ENCODE measurements at regions not wholly inside any gene's neighbourhood (a gene's known extent, or its start where the extent isn't known, plus 50 kb on each side); places are given as distances from the start of the nearest gene placed in this dataset.

- peaks cover 2% of the 10 kb centered on the region for H3K36me3 Mint-ChIP-seq (ENCODE audit: low read depth)
- DNase-seq (no peak), ATAC-seq (no peak)
- peaks cover 6% of the 10 kb centered on the region for H3K27me3 Mint-ChIP-seq
- no peaks in the 10 kb centered on the region for H3K4me1 Mint-ChIP-seq
- H3K4me3 Mint-ChIP-seq: no peak overlapping the region
- H3K9me3 ChIP-seq (ENCODE audit: control insufficient read depth, low read length, poor library complexity, severe bottlenecking): no peaks in the 10 kb centered on the region
- H3K27ac Mint-ChIP-seq: no peak overlapping the region
Measured at GRCh38 chr3:141669434-141669833, 68.7 kb upstream of the RNF7 start.

DNA sequence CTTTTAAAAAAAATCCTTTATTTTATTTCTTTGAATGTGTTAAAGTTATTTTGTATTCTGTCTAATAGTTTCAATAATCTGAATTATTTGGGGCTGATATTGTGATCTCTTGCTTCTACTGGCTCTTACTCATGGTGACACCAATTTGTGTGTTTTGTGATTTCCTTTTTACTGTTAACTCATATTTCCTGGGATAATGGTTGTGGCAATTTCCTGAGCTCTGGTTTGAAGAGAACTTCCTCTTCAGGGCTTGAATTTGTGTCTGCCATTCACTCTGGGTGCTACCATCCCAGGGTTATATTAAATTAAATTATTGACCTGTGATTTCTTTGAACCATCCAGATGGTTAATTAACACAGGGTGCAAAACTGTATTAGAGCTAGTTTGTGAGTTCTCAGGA is 60.4 kb upstream of the RNF7 start:
- Mint-ChIP-seq H3K4me1 (peaks cover 9% of the 10 kb centered on the region), H3K27ac (no peak overlapping the region), H3K36me3 (ENCODE audit: low read depth) (no peaks in the 10 kb centered on the region), H3K27me3 (no peaks in the 10 kb centered on the region), H3K4me3 (no peak overlapping the region)
- no peaks in the 10 kb centered on the region for H3K9me3 ChIP-seq (ENCODE audit: control insufficient read depth, low read length, poor library complexity, severe bottlenecking)
- DNase-seq (no peak), ATAC-seq (no peak)

DNA sequence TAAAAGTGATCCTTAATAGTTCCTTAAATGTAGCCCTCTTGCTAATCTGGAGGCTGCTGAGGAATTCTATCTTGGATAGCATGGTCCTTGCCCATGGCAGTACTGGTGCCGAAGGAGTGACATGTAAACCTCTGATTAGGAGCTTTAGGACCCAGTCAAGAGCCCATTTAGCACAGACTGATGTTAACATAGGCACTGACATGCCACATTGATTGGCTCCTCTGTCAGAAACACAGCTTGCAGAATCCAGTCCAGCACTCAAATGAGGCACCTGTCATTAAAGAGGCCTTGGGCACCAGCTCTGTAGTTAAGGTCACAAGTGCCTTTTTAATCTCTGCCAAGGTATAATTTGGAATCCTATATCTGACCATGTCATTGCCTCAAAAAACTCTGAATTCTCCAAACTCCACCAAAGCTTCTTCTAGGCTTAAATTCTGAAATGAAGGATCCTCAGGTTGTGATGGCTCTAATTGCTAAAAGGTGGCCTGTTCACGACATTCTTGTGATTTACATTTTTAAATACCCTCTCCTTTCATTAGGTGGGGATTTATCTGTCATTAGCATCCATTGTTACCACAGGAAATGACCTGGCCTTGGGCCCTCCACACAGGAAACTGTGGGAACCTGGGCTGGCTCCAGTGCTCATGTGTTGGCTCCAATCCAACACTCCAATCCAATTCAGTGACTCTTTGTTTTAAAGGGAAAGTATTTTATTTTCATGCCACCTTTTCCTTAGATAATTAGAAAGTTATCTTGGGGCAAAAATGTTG is 57.3 kb upstream of the RNF7 start:
- peaks cover 9% of the 10 kb centered on the region for H3K4me1 Mint-ChIP-seq
- DNase-seq (no peak), ATAC-seq (no peak)
- no peak overlapping the region for H3K27ac Mint-ChIP-seq
- no peak overlapping the region for H3K4me3 Mint-ChIP-seq
- H3K27me3 Mint-ChIP-seq: no peaks in the 10 kb centered on the region
- no peaks in the 10 kb centered on the region for H3K36me3 Mint-ChIP-seq (ENCODE audit: low read depth)
- no peaks in the 10 kb centered on the region for H3K9me3 ChIP-seq (ENCODE audit: control insufficient read depth, low read length, poor library complexity, severe bottlenecking)

GRCh38 chr3:141681390-141681780 is 56.7 kb upstream of the RNF7 start:
- Mint-ChIP-seq H3K4me3 (no peak overlapping the region), H3K4me1 (peaks cover 13% of the 10 kb centered on the region)

DNA sequence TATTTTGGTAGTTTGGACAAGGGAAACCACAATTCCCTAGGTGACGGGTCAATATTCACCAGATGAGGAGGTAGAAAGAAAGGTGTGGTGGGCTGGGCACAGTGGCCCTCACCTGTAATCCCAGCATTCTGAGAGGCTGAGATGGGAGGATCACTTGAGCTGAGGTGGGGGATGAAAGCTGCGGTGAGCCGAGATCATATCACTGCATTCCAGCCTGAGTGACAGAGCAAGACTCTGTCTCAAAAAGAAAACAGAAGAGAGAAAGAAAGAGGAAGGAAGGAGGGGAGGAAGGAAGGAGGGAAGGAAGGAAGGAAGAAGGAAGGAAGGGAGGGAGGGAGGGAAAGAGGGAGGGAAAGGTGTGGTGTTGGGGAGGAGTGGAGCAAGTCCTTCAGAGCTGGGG is 56.1 kb upstream of the RNF7 start:
- no peak overlapping the region for H3K27ac Mint-ChIP-seq
- H3K4me3 Mint-ChIP-seq: no peak overlapping the region
- no peak for DNase-seq
- no peaks in the 10 kb centered on the region for H3K9me3 ChIP-seq (ENCODE audit: control insufficient read depth, low read length, poor library complexity, severe bottlenecking)
- H3K4me1 Mint-ChIP-seq: peaks cover 17% of the 10 kb centered on the region
- ATAC-seq: no peak
- no peaks in the 10 kb centered on the region for H3K36me3 Mint-ChIP-seq (ENCODE audit: low read depth)
- H3K27me3 Mint-ChIP-seq: no peaks in the 10 kb centered on the region

More at GRCh38 chr3:141681390-141681780, 56.7 kb upstream of the RNF7 start:
- H3K9me3 ChIP-seq (ENCODE audit: control insufficient read depth, low read length, poor library complexity, severe bottlenecking): no peaks in the 10 kb centered on the region
- Mint-ChIP-seq H3K36me3 (ENCODE audit: low read depth) (no peaks in the 10 kb centered on the region), H3K27ac (no peak overlapping the region), H3K27me3 (no peaks in the 10 kb centered on the region)
- DNase-seq: no peak
- no peak for ATAC-seq

- DNase-seq (no peak), ATAC-seq (no peak)
- peaks cover 18% of the 10 kb centered on the region for H3K4me1 Mint-ChIP-seq
- H3K36me3 Mint-ChIP-seq (ENCODE audit: low read depth): no peaks in the 10 kb centered on the region
- H3K4me3 Mint-ChIP-seq: no peak overlapping the region
- no peaks in the 10 kb centered on the region for H3K9me3 ChIP-seq (ENCODE audit: control insufficient read depth, low read length, poor library complexity, severe bottlenecking)
- no peaks in the 10 kb centered on the region for H3K27me3 Mint-ChIP-seq
- H3K27ac Mint-ChIP-seq: no peak overlapping the region
Measured at GRCh38 chr3:141682921-141683320, 55.2 kb upstream of the RNF7 start.

- H3K4me1 Mint-ChIP-seq: peaks cover 18% of the 10 kb centered on the region
- no peak overlapping the region for H3K4me3 Mint-ChIP-seq
- H3K27me3 Mint-ChIP-seq: no peaks in the 10 kb centered on the region
- ATAC-seq: no peak
- no peak overlapping the region for H3K27ac Mint-ChIP-seq
- H3K9me3 ChIP-seq (ENCODE audit: control insufficient read depth, low read length, poor library complexity, severe bottlenecking): no peaks in the 10 kb centered on the region
- H3K36me3 Mint-ChIP-seq (ENCODE audit: low read depth): no peaks in the 10 kb centered on the region
- no peak for DNase-seq
Measured at GRCh38 chr3:141684758-141685157, 53.3 kb upstream of the RNF7 start.

DNA sequence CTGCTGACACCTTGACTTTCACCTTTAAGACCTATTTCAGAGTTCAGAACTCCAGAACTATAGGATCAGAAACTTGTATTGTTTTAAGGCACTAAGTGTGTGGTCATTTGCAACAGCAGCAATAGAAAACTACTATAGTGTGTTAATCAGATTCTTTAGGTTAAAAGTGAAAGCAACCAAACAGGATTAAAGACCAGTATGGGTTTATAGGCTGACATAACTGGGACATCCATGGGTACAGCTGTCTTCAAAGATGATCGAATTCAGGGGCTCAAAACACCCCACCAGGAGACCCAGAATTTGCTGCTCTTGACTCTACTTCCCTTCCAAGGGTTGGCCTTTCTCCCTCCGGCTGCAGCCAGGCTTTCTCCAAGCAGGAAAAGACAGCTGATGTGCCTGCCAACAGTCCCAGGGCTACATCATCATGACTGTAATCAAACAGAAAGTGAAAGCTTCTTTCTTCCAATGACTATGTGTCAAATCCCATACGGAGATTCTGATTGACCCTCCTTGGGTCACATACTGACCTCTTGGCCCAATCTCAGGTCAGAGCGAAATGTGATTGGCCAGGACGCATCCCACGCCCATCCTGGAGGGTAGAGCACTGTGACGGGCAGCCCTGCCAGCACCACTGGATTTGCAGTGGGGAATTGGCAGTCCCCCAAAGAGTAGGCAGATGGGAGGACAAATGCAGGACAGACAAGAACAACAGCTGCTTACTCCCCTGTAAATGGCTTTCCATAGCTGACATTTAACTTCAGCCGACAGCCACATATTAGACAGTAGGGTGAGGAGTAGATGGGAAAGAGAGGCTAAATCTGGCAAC is 51.4 kb upstream of the RNF7 start:
- Mint-ChIP-seq H3K27me3 (no peaks in the 10 kb centered on the region), H3K27ac (peak overlapping the region; percentile 94)
- no peak for DNase-seq

More for the DNA sequence above, 51.4 kb upstream of the RNF7 start:
- peak overlapping the region; percentile 86 for H3K4me3 Mint-ChIP-seq
- peaks cover 13% of the 10 kb centered on the region for H3K4me1 Mint-ChIP-seq
- H3K9me3 ChIP-seq (ENCODE audit: control insufficient read depth, low read length, poor library complexity, severe bottlenecking): no peaks in the 10 kb centered on the region
- peak; percentile 32 for ATAC-seq
- no peaks in the 10 kb centered on the region for H3K36me3 Mint-ChIP-seq (ENCODE audit: low read depth)
